NCI-H82 treated with DMSO at 0.1 percent for 48 hours (cell line): ENCODE measurements at regions not wholly inside any gene's neighbourhood (a gene's known extent, or its start where the extent isn't known, plus 50 kb on each side); places are given as distances from the start of the nearest gene placed in this dataset.
"Not testable (repeated sequence)": the region's sequence is repeated elsewhere in the genome, so short reads cannot be mapped to it uniquely, and the experiment has no call there.

Experiments
- DNase-seq: peaks from one replicate; lab custom pipeline; 2025; ENCODE audit not compliant: unreplicated experiment; lab: John Stamatoyannopoulos, UW

DNA sequence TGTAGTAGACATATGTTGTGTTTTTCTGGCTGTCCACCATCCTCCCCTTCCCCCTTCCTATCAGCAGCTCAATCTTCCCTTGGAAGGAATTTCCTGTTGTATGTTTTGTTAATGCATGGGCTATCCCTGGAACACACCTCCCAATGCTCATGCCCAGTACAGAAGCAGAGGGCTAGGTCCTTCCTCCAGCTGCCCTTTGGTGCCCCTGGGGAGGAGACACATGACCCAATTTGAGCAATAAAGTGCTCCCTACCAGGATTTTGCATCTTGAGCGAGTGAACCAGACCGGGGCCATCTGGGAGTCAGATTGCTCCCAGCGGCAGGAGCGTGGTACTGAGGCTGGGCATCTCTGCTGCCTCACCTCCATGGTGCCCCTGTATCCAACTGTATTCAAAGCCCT, 141.5 kb upstream of the MED13 start:
- no peak for DNase-seq

- not testable (repeated sequence) for DNase-seq
Observed at GRCh38 chr17:62197156-62197555, 132.1 kb upstream of the MED13 start.

DNA sequence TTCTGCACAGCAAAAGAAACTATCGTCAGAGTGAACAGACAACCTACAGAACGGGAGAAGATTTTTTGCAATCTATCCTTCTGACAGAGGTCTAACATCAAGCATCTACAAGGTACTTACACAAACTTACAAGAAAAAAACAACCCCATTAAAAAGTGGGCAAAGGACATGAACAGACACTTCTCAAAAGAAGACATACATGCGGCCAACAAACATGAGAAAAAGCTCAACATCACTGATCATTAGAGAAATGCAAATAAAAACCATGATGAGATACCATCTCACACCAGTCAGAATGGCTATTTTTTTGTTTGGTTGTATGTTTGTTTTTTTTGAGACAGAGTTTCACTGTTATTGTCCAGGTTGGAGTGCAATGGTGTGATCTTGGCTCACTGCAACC, 131.5 kb upstream of the MED13 start:
- not testable (repeated sequence) for DNase-seq

DNA sequence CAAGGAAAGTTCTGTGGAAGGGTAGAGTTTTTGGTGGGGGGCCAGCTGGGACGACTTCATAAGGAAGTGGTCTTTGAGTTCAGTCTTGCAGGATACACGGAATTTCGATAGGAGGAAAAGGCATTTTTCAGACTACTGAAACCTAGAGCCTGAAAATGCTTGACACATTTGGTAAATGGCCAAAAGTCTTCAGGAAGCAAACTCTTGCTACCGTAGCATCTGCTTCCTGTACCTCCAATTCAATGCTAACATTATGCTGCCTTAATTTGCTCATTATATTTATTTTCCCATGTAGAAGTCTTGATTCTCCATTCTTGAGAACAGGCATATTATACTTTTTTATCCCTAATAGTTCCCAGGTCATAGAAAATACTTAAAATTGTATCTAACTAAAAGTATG, 129.3 kb upstream of the MED13 start:
- no peak for DNase-seq

DNA sequence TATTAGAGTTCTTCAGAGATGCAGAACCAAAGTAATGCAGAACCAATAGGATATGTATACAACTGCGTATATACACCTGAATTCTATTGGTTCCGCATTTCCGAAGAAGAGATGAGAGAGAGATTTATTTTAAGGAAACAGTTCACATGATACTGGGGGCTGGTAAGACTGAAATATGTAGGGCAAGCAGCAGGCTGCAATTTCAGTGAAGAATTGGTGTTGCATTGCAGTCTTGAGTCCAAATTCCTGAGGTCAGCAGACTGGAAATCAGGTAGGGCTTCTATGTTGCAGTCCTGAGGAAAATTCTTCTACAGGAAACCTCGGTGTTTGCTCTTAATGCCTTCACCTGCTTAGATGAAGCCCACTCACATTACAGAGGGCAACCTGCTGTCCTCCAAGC, 128.2 kb upstream of the MED13 start:
- DNase-seq = no peak

- DNase-seq = no peak
Observed at GRCh38 chr17:62191390-62192361, 126.6 kb upstream of the MED13 start.

DNA sequence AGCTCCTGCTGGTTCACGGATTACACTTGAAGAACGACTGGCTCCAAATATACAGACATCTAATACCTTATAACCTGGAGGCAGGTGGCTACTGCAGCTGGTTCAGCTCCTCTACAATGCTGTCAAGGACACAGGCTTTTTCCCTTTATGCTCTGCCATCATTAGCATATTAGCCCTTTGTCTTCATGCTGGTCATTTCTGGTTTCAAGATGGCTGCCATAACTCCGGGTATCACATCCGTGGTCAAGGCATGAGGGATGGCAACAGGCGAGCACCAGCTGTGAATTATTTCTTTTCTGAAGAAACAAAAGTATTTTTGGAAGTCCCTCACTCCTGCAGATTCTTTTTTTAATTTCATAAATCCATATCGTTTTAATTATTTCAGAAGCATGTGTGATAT, 124.3 kb upstream of the MED13 start:
- DNase-seq = no peak

DNA sequence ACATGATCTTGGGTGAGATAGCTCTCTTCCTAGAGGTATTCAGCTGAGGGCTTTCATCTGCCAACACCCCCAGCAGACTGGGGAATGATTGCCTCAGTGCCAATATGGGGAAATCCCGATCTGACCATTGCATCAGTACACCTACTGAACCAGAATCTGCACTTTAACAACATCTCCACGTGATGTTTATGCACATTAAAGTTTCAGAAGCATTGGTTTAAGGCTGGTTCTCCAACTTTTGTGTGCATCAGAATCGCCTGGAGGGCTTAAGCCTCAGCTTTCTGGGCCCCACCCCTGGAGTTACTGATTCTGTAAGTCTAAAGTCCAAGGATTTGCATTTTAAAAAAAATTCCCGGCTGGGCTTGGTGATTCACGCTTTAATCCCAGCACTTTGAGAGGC, 123.6 kb upstream of the MED13 start:
- DNase-seq = peak; percentile 25

GRCh38 chr17:62187681-62188080, 122.6 kb upstream of the MED13 start:
- DNase-seq = peak; percentile 88

DNA sequence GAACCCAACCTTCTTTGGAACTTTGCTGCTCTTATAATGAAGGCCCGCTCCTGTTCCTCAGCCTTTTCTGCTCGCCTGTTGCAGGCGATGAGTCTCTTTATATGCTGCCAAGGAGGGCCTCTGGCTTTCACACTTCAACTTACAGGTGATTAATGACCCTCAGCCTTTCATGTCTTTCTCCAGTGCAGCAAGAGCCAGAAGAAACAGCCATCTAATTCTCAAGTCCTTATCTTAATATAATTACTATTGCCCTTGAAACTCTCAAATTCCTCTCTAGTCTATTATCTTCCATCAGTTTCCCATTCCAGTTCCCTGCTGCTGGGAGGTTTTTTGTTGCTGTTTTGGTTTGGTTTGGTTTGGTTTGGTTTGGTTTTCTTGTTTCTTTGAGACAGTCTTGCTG, 121.8 kb upstream of the MED13 start:
- no peak for DNase-seq

DNA sequence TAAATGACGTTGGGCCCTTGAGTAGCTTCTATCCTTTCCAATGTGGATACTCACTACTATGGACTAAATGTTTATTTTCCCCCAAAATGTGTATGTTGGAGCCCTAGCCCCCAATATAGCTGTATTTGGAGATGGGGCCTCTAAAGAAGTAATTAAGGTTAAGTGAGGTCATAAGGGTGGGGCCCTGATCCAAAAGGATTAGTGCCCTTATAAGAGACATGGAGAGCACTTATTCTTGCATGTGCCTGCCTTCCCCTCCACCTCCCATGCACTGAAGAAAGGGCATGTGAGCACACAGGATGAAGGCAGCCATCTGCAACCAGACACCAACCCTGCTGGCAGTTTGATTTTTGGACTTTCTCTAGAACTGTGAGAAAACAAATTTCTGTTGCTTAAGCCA, 115.7 kb upstream of the MED13 start:
- no peak for DNase-seq

DNA sequence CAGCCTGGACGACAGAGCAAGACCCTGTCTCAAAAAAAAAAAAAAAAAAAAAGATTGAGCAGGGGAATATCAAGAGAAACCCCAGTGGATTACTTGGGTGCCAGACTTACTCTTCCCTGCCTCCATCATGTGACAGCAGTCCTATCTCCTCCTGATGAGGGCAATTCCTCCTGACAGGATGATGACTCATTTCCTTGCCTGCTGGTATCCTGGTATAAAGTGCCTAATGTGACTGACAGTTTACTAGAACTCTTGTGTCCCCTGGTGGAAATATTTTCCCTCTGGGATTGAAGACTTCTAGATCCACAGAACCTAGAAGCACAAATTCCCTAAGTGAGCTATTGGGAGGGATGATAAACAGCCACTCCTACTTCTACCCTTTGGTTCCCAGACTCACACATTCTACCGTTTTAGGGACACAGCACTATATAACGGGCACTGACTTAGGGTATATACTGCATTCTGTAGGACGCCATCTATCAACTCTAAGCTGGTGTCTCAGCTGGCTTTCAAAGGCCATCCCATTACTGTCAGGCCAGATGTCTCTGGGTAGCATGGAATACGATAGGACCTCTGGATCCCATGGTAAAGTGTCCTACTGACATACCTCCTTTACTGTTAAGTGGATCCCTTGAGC, 114.6 kb upstream of the MED13 start:
- no peak for DNase-seq

DNA sequence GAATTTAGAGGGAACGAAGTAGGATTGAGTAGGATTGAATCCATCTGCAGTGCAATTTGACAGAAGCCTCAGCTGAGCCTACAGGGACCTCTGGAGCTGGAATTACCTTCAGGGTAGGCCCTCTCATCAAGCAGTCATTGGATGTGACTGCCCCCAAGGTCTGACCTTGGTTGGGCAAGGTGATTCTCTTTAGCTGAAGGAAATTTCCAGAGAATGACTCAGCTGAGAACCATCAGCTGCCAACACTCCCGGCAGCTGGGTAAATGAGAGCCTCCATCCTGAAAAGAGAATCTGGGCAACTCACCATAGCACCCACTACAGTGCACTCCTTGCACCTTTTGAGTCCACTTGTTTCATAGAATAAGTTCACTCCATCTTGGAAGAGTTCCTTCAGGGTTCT, 113.5 kb upstream of the MED13 start:
- no peak for DNase-seq

GRCh38 chr17:62172492-62173291, 107.6 kb upstream of the MED13 start:
- no peak for DNase-seq

DNA sequence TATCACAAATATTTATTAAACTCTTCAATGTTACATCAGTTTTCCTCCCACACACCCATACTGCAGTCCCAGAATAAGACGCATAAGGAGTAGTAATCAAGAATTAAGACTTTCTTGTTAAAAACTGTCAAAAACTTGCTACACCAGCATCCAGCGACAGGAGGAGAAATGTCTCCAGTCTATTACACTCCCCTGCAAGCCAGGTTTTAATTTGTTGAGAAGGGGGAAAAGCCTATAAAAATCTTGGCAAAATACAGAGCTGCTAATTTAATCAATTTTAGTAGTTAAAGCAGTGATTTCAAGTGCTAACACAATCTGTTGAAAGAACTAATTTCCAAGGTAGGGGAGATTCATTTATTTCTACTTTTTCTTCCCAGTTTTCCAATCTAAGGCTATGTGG, 102.0 kb upstream of the MED13 start:
- no peak for DNase-seq

DNA sequence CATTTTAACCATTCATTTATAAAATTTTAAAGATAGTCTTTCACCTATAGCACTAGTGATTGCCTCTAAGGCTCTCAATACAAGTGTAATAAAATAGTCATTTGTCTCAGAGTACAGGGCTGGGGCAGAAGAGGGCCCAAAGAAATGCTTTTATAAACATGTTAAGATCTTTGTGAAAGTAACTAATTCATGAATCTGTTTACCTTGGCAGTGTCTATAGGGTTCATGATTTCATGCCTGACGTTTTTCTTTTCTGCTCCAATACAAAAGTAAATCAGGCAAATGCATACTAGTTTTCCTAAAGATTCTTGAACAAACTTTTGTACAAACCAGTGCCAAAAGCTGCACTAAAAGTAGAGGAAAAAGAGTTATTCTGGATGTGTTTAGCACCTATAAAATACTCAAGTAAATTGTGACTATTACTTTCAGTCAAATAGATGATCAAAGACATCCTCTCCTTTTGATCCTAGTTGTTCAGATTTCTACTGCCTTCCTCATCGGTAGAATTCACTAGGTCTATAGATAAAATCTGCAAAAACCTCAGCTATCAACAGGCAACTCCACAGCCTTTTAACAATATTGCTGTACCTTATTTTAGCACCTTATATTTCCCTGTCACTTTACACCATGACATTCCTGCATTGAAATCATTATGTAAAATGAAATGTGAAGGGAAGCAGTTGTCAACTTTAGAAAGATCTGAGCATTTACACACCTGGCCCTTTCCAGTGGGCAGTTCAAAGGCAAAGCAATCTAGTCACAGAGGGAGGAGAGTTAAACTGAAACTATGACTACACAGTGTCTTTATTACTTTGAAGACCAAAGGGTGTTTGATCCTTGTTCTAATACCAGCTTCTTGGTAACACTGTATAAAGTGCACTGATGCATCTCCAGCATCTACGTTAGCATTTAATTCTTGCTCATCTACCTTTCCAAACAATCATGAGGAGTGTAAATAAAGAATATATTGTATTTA, 100.0 kb upstream of the MED13 start:
- no peak for DNase-seq

GRCh38 chr17:62163847-62164246, 98.8 kb upstream of the MED13 start:
- no peak for DNase-seq

DNA sequence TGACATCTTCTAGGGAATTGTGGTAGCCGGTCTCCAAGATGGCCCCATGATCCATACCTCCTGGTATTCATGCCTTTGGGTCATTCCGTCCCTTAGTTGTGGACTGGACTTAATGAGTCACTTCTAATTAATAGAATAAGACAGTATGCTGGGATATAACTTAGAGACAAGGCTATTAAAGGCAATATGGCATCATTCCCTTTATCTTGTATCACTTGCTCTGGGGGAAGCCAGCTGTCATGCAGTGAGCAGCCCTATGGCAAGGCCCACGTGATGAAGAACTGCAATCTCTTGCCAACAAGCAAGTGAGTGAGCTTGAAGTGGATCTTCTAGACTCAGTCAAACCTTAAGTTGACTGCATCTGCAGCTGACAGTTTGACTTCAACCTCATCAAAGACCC, 97.8 kb upstream of the MED13 start:
- no peak for DNase-seq

DNA sequence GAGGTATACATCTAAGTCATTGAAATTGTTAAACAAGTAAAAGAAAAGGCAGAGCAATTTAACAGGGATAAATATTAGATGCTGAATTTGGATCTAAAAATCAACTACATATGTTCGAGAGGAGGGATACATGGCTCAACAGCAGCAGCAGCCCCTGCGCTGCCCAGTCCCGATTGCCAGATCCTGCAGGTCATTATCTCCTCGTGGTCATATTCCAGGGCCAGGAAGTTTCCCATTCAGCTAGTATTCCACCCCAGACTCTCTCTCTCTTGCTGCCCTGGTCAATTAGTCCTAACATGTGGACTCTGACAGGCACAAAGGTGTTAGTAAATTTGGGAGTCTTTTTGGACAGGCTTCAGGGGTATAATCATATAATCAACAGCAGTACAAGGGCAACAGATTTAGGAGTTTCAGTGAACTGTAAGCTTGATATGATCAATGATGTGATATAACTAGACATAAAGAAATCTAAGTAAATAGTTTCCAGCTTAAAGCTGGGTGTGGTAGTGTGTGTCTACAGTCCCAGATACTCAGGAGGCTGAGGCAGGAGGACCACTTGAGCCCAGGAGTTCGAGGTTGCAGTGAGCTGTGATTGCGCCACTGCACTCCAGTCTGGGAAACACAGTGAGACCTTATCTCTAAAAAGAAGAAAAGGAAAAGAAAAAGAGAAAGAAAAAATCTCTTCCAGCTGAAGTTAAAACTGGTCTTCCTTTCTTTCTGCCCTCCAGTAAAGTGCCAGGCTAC, 96.5 kb upstream of the MED13 start:
- no peak for DNase-seq

DNA sequence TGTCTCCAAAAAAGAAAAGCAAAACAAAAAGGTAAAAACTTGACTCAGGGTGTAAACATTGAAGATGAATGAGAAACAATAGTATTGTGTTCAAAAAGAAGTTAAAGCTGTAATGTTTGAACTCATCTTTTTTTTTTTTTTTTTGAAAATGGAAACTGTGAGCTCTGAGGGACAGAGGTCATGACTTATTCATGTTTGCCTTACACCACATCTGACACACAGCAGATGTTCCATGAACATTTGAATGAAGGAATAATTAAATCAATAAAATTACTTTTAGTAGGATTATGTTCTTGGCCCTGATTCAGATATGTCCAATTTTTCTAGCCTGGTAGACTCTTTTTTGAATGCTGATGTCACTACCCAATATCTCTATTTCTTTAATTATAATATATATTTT, 95.7 kb upstream of the MED13 start:
- no peak for DNase-seq
